Peyer's patch (tissue), 4 donors: ENCODE measurements at regions not wholly inside any gene's neighbourhood (a gene's known extent, or its start where the extent isn't known, plus 50 kb on each side); places are given as distances from the start of the nearest gene placed in this dataset.
"Not testable (repeated sequence)": the region's sequence is repeated elsewhere in the genome, so short reads cannot be mapped to it uniquely, and the experiment has no call there.

ENCODE experiments used
- DNase-seq, 3 donors: peaks; one replicate each; pipeline ENCODE4 v3.0.0-alpha.2; 2017 to 2019
- H3K27ac ChIP-seq, 4 donors: fragments of 200-600 bp; sonication (generic); one replicate each; pipeline ENCODE4 v1.5.1; 2016 to 2019
- H3K27me3 ChIP-seq, 2 donors: fragments of 200-600 bp; sonication (generic); one replicate each; pipeline ENCODE4 v1.5.1; 2019
- H3K36me3 ChIP-seq, 3 donors: fragments of 200-600 bp; sonication (generic); one replicate each; pipeline ENCODE4 v1.5.1; 2016 to 2019
- H3K4me1 ChIP-seq, 4 donors: fragments of 200-600 bp; sonication (generic); one replicate each; pipeline ENCODE4 v1.5.1; 2016 to 2019
- H3K4me3 ChIP-seq, 4 donors: fragments of 200-600 bp; sonication (generic); 1 replicate in 3 of 4; 2 replicates in 1 of 4; pipeline ENCODE4 v1.5.1; 2016 to 2019; ENCODE audit warnings: mild to moderate bottlenecking in 1 of 4
- H3K9me3 ChIP-seq, 4 donors: fragments of 200-600 bp; sonication (generic); one replicate each; pipeline ENCODE4 v1.5.1; 2016 to 2019; ENCODE audit warnings: mild to moderate bottlenecking in 1 of 4
- CTCF ChIP-seq, 6 experiments: fragments of 450-650 bp in 4 of 6; fragments of 200-600 bp in 2 of 6; sonication (generic) in 1 of 6; IDR thresholded peaks; one replicate each; pipeline ENCODE4 v1.5.1; 2017 to 2019; ENCODE audit warnings: antibody characterized with exemption in 6 of 6, mild to moderate bottlenecking in 3 of 6, moderate library complexity in 1 of 6
- POLR2A ChIP-seq, 2 donors: fragments of 450-650 bp; IDR thresholded peaks; one replicate each; pipeline ENCODE4 v1.5.1; 2017; ENCODE audit warnings: antibody characterized with exemption in 2 of 2, mild to moderate bottlenecking in 2 of 2, moderate library complexity in 2 of 2

- H3K4me3 ChIP-seq = no peak overlapping the region
- no peaks in the 10 kb centered on the region for H3K36me3 ChIP-seq
- H3K27ac ChIP-seq = no peak overlapping the region
- TF ChIP-seq CTCF (IDR thresholded peaks at IDR 0.05) (no peak), POLR2A (IDR thresholded peaks at IDR 0.05) (no peak)
- no peaks in the 10 kb centered on the region for H3K9me3 ChIP-seq
- no peaks in the 10 kb centered on the region for H3K27me3 ChIP-seq
- no peaks in the 10 kb centered on the region for H3K4me1 ChIP-seq
- DNase-seq = no peak
Observed at GRCh38 chr20:61100489-61100888, 151.6 kb upstream of the CDH4 start.

- H3K27me3 ChIP-seq, H3K9me3 ChIP-seq, H3K36me3 ChIP-seq, H3K27ac ChIP-seq, H3K4me1 ChIP-seq, DNase-seq, H3K4me3 ChIP-seq: not testable (repeated sequence)
Observed at GRCh38 chr20:61101321-61101720, 150.7 kb upstream of the CDH4 start.

GRCh38 chr20:61104232-61104631, 147.8 kb upstream of the CDH4 start:
- Histone ChIP-seq H3K9me3 (no peaks in the 10 kb centered on the region), H3K4me3 (no peak overlapping the region), H3K27ac (no peak overlapping the region), H3K36me3 (no peaks in the 10 kb centered on the region), H3K4me1 (no peaks in the 10 kb centered on the region), H3K27me3 (no peaks in the 10 kb centered on the region)
- DNase-seq = no peak
- no peak for TF ChIP-seq POLR2A (IDR thresholded peaks at IDR 0.05)
- no peak for TF ChIP-seq CTCF (IDR thresholded peaks at IDR 0.05)

GRCh38 chr20:61105395-61105794, 146.7 kb upstream of the CDH4 start:
- Histone ChIP-seq H3K4me3 (no peak overlapping the region), H3K9me3 (no peaks in the 10 kb centered on the region), H3K27me3 (no peaks in the 10 kb centered on the region), H3K27ac (no peak overlapping the region), H3K4me1 (no peaks in the 10 kb centered on the region), H3K36me3 (no peaks in the 10 kb centered on the region)
- no peak for TF ChIP-seq CTCF (IDR thresholded peaks at IDR 0.05)
- TF ChIP-seq POLR2A (IDR thresholded peaks at IDR 0.05) = no peak
- no peak for DNase-seq

- no peaks in the 10 kb centered on the region for H3K4me1 ChIP-seq
- no peak for TF ChIP-seq CTCF (IDR thresholded peaks at IDR 0.05)
- TF ChIP-seq POLR2A (IDR thresholded peaks at IDR 0.05) = no peak
- no peak overlapping the region for H3K4me3 ChIP-seq
- H3K9me3 ChIP-seq = no peaks in the 10 kb centered on the region
- DNase-seq = no peak
- H3K36me3 ChIP-seq = no peaks in the 10 kb centered on the region
- no peak overlapping the region for H3K27ac ChIP-seq
- H3K27me3 ChIP-seq = no peaks in the 10 kb centered on the region
Observed at GRCh38 chr20:61106438-61106837, 145.6 kb upstream of the CDH4 start.

GRCh38 chr20:61109221-61109805, 142.7 kb upstream of the CDH4 start:
- Histone ChIP-seq H3K27me3 (no peaks in the 10 kb centered on the region), H3K27ac (no peak overlapping the region), H3K4me1 (no peaks in the 10 kb centered on the region), H3K4me3 (no peak overlapping the region), H3K9me3 (no peaks in the 10 kb centered on the region), H3K36me3 (no peaks in the 10 kb centered on the region)
- no peak for DNase-seq
- TF ChIP-seq CTCF (IDR thresholded peaks at IDR 0.05) = no peak
- no peak for TF ChIP-seq POLR2A (IDR thresholded peaks at IDR 0.05)
